ENCODE measurements at regions not wholly inside any gene's neighbourhood (a gene's known extent, or its start where the extent isn't known, plus 50 kb on each side); places are given as distances from the start of the nearest gene placed in this dataset.

DNA sequence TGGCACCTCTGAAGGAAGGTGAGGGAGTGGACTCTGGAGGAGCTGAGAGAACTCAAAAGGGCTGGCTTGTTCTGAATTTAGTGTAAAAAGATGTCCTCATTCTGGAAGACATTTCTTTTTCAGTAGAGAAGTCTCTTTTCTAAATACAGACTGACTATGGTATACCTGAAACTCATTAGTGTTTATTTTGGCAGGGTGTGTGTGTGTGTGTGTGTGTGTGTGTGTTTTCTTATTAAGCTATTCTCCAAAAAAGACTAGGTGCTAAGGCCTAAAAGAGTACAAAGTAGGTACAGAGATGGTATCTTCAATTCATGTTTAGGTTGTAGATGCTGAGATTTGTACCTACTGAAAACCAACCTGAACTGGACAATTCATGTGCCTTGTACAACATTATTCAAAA lies 196.4 kb downstream of the SPRY2 start:
- in situ Hi-C loops (cut with MboI; ENCODE audit: low sequenced_read_pairs): no loop called here

More for the DNA sequence above, 196.4 kb downstream of the SPRY2 start:
- ATAC-seq (ENCODE audit: low read depth): no peak
- Histone ChIP-seq H3K23ac (ENCODE audit: low read depth, low read length) (no peak overlapping the region), H3K79me1 (ENCODE audit: low read depth in 1 of 2, low read length in 2 of 2) (no peaks in the 10 kb centered on the region), H2BK120ac (ENCODE audit: low read depth, low read length) (no peak overlapping the region), H2BK5ac (ENCODE audit: low read depth, low read length, poor library complexity, severe bottlenecking) (no peak overlapping the region), H4K8ac (ENCODE audit: low read depth in 2 of 2, low read length in 2 of 2) (no peak overlapping the region), H3K27ac (ENCODE audit: insufficient read depth, low read length) (no peak overlapping the region), H3K56ac (ENCODE audit: extremely low read depth, insufficient read depth, low read length) (no peak overlapping the region), H2BK15ac (ENCODE audit: low read depth, low read length) (no peak overlapping the region), H3K4ac (ENCODE audit: low read depth, low read length) (no peak overlapping the region), H3K9me1 (ENCODE audit: insufficient read depth, low read length) (peaks cover 3% of the 10 kb centered on the region; the same call in 1 of the 2 replicates), H3K14ac (replicated peaks; ENCODE audit: low read depth, low read length) (no peak overlapping the region), H3K36me3 (ENCODE audit: control insufficient read depth, insufficient read depth, low read length) (no peaks in the 10 kb centered on the region), H3K27me3 (ENCODE audit: control insufficient read depth, insufficient read depth, low read length) (no peaks in the 10 kb centered on the region), H2AK5ac (ENCODE audit: low read depth, low read length) (no peak overlapping the region), H2BK20ac (ENCODE audit: low read depth, low read length) (no peak overlapping the region), H3K4me1 (ENCODE audit: control insufficient read depth, insufficient read depth, low read length) (peaks cover 3% of the 10 kb centered on the region; the same call in 1 of the 2 replicates), H3K9ac (ENCODE audit: low read depth, low read length) (no peak overlapping the region), H3K4me3 (ENCODE audit: insufficient read depth, low read depth, low read length) (no peak overlapping the region), H4K91ac (ENCODE audit: insufficient read depth, low read depth, low read length) (no peak overlapping the region), H2AFZ (replicated peaks; ENCODE audit: low read length, poor library complexity) (no peak overlapping the region), H4K20me1 (ENCODE audit: insufficient read depth, low read length) (no peaks in the 10 kb centered on the region), H4K5ac (ENCODE audit: low read depth, low read length) (no peak overlapping the region), H3K9me3 (ENCODE audit: control insufficient read depth, insufficient read depth, low read length) (no peaks in the 10 kb centered on the region), H2AK9ac (replicated peaks; ENCODE audit: low read depth, low read length, poor library complexity) (no peak overlapping the region), H3K18ac (ENCODE audit: low read depth, low read length) (no peak overlapping the region), H3K4me2 (ENCODE audit: low read depth, low read length) (no peak overlapping the region)
- POLR2A ChIA-PET (ENCODE audit: unreplicated experiment): no interaction called here
- DNase-seq: no peak
- CTCF ChIA-PET: no interaction called here
- dilution Hi-C loops (cut with HindIII; ENCODE audit: low sequenced_read_pairs, unreplicated experiment) (no loop called here), intact Hi-C loops (cut with micrococcal nuclease) (no loop called here)
- BruUV-seq (replicated peaks): no TSS peak
- no peak for TF ChIP-seq CEBPB (IDR thresholded peaks at IDR 0.05; ENCODE audit: low read depth, low read length)
- no peak for TF ChIP-seq POLR2A (IDR thresholded peaks at IDR 0.05; ENCODE audit: low read depth, low read length)
- no peak for TF ChIP-seq NFE2L2 (IDR thresholded peaks at IDR 0.05; ENCODE audit: low read depth, low read length)
- no peak for TF ChIP-seq CTCF (conservative IDR thresholded peaks at IDR 0.05; ENCODE audit: low read depth, low read length)
- no peak for TF ChIP-seq RFX5 (IDR thresholded peaks at IDR 0.05; ENCODE audit: low read depth, low read length)
- no peak for TF ChIP-seq RAD21 (IDR thresholded peaks at IDR 0.05; ENCODE audit: low read length)
- TF ChIP-seq, protein P1, sequence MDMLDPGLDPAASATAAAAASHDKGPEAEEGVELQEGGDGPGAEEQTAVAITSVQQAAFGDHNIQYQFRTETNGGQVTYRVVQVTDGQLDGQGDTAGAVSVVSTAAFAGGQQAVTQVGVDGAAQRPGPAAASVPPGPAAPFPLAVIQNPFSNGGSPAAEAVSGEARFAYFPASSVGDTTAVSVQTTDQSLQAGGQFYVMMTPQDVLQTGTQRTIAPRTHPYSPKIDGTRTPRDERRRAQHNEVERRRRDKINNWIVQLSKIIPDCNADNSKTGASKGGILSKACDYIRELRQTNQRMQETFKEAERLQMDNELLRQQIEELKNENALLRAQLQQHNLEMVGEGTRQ (IDR thresholded peaks at IDR 0.05; ENCODE audit: low read depth, low read length): no peak
- no peak for TF ChIP-seq CHD1 (IDR thresholded peaks at IDR 0.05; ENCODE audit: low read depth, low read length)
- no peak for TF ChIP-seq FOS (IDR thresholded peaks at IDR 0.05; ENCODE audit: low read depth, low read length)
- no peak for TF ChIP-seq ELK1 (IDR thresholded peaks at IDR 0.05; ENCODE audit: borderline replicate concordance, low read depth, low read length)
- no peak for TF ChIP-seq MXI1 (IDR thresholded peaks at IDR 0.05; ENCODE audit: borderline replicate concordance, low read depth, low read length)
- no peak for TF ChIP-seq BHLHE40 (IDR thresholded peaks at IDR 0.05; ENCODE audit: low read depth, low read length)
- no peak for TF ChIP-seq MAFK (IDR thresholded peaks at IDR 0.05; ENCODE audit: low read depth, low read length)
- TF ChIP-seq SMC3 (IDR thresholded peaks at IDR 0.05; ENCODE audit: low read depth, low read length): no peak
- TF ChIP-seq MAZ (IDR thresholded peaks at IDR 0.05; ENCODE audit: borderline replicate concordance, low read depth, low read length): no peak

All from IMR-90 (cell line).